Sigmoid colon (tissue), 4 donors: ENCODE measurements at regions not wholly inside any gene's neighbourhood (a gene's known extent, or its start where the extent isn't known, plus 50 kb on each side); places are given as distances from the start of the nearest gene placed in this dataset.

ENCODE experiments used
- EP300 ChIP-seq, 4 donors: sonication (generic); formaldehyde crosslinking; IDR thresholded peaks; one replicate each; pipeline ENCODE4 v1.6.1; 2017; ENCODE audit warnings: antibody characterized with exemption in 4 of 4
- POLR2A ChIP-seq, 2 donors: fragments of 450-650 bp; IDR thresholded peaks; one replicate each; pipeline ENCODE4 v1.6.1; 2016; ENCODE audit warnings: antibody characterized with exemption in 2 of 2, mild to moderate bottlenecking in 2 of 2, moderate library complexity in 2 of 2
- POLR2AphosphoS5 ChIP-seq, 4 donors: sonication (generic); formaldehyde crosslinking; IDR thresholded peaks; one replicate each; pipeline ENCODE4 v1.6.1; 2017; ENCODE audit warnings: antibody characterized with exemption in 4 of 4
- TF ChIP-seq, protein P1 (sequence below), 4 experiments: fragments of 450-650 bp in 3 of 4; fragments of 200-600 bp in 1 of 4; IDR thresholded peaks; one replicate each; pipeline ENCODE4 v1.5.1; 2016 to 2019; ENCODE audit warnings: antibody characterized with exemption in 4 of 4, mild to moderate bottlenecking in 3 of 4, moderate library complexity in 2 of 4

DNA sequence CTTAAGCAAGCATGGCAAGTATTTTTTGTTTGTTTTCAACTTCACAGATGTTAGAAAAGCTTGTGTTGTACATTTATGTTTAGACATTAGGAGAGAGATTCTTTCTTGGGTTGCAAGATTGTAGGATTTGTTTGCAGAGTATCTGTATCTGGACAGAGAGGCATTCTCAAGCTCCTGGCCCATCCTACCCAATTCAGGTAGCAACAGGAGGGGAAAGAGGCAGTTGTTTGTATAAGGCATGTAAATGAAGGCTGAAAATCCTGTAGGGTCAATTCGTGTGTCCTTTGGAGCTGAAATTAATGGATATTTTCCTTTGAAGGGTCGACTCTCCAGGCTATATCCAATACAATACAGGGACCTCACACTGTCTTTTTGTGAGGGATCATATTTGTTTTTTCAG, 147.3 kb downstream of the KCNRG start:
- TF ChIP-seq, protein P1, sequence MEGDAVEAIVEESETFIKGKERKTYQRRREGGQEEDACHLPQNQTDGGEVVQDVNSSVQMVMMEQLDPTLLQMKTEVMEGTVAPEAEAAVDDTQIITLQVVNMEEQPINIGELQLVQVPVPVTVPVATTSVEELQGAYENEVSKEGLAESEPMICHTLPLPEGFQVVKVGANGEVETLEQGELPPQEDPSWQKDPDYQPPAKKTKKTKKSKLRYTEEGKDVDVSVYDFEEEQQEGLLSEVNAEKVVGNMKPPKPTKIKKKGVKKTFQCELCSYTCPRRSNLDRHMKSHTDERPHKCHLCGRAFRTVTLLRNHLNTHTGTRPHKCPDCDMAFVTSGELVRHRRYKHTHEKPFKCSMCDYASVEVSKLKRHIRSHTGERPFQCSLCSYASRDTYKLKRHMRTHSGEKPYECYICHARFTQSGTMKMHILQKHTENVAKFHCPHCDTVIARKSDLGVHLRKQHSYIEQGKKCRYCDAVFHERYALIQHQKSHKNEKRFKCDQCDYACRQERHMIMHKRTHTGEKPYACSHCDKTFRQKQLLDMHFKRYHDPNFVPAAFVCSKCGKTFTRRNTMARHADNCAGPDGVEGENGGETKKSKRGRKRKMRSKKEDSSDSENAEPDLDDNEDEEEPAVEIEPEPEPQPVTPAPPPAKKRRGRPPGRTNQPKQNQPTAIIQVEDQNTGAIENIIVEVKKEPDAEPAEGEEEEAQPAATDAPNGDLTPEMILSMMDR (IDR thresholded peaks at IDR 0.05), result no peak
- TF ChIP-seq EP300 (IDR thresholded peaks at IDR 0.05) (no peak), POLR2A (IDR thresholded peaks at IDR 0.05) (no peak), POLR2AphosphoS5 (IDR thresholded peaks at IDR 0.05) (no peak)
